Epidermal melanocyte (primary cell): ENCODE measurements at regions not wholly inside any gene's neighbourhood (a gene's known extent, or its start where the extent isn't known, plus 50 kb on each side); places are given as distances from the start of the nearest gene placed in this dataset.

Experiments
- DNase-seq: peaks from one replicate; pipeline ENCODE4 v3.0.0; 2011; ENCODE audit warnings: low spot score; ENCODE audit not compliant: insufficient read length

DNA sequence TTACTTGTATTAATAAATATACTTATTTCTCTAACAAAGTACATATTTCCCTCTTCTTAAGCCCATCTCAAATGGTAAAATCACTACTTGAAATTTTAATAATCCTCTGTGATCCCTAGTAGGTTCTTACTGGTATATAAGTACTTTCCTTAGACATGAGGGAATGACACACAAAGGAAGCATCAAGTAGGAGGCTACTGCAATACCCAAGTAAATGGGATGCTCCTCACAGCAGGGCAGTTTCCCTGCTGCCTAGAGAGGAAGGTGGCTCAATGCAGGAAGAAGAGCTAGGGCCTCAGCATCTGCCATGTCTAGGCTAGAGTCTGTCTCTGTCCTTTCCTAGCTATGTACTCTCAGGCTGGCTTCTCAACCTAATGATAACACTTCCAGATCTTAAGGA, 122.1 kb upstream of the DIPK2B start:
- DNase-seq, result no peak

DNA sequence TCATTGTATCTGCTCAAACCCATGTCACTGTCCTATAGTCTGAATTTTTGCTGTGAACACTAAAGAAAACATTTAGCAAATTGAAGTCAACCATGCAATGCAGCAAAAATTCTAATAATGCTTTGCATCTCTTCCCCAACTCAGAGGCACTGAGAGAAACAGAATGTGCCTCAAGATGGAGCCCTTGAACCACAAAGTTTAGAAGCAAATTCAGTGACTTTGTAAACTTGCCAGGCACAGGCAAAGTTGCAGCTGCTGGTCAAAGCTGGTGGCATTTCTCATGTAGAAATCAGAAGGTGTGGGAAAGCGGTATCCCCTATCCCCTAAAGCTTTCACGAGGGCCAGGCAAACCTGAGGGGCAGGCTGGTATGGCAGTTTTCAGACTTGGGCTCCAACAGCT, 121.7 kb upstream of the DIPK2B start:
- peak; percentile 18 for DNase-seq

DNA sequence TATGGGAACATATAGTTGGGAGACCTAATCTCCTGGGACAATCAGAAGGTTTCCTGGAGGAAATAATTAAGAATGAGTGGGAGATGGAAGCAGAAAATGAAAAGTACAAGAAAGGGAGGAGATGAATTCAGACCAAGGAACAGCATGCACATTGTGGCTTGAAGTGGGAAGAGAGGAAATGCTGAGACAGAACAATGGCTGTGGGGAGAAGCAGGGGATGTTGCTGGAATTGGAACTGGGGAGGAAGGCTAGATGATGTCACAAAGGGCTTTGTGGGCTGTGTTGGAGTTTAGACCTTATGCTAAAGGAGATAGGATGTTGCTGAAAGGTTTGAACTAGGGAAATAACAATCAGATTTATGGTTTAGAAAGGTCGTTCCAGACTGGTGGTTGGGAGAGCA, 119.5 kb upstream of the DIPK2B start:
- no peak for DNase-seq

DNA sequence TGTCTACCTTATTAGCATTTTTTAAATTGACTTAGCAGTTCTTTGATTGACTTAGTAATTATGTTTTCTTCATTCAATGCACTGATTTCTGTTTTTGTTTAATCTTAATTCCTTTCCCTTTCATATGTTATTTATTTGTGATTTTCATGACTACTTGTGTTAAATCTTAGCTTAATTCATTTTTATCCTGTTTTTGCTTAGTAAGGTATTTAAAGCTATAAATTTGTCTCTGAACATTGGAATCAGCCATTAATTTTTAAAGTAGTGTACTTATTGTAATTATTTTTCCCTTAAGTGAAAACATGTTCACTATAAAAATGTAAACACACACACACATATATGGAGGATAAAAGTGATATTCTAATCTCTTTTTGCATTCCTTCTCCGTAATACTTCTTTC, 109.1 kb upstream of the DIPK2B start:
- DNase-seq, result no peak

DNA sequence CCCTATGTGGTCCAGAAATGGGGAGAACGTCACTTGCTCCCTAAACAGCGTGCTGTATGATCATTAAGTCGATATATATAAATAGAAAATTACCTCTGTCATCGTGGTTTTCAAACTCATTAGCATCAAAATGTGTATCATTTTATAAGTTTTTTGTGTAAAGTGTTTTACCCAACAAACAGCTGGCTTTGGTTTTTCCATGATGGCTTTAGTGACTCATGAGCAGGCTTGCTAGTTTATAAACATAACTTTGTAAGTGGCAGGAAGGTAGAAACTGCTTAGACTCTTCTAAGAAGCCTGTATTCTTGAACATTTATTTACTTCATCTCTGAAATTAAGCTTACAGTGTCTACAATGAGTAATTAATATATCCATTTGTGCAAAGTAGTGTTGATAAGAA, 108.4 kb upstream of the DIPK2B start:
- no peak for DNase-seq

DNA sequence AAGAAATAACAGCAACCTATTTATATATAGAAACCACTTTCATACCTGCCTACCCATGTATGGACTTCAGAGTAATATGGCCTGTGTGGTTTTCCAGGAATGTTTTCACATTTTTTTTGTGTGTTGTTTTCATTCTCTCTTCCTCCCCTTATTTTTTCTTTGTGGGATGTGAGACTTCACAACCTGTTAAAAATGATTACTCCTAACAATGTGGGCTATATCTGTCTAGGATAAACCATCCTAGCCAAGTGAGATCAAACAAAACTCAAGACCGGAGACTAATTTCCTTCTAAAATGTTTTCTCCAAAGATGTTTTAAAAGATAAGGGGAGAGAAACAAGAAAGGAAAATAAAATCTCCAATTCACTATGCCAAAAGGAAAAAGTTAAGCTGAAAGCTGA, 106.1 kb upstream of the DIPK2B start:
- DNase-seq, result no peak

DNA sequence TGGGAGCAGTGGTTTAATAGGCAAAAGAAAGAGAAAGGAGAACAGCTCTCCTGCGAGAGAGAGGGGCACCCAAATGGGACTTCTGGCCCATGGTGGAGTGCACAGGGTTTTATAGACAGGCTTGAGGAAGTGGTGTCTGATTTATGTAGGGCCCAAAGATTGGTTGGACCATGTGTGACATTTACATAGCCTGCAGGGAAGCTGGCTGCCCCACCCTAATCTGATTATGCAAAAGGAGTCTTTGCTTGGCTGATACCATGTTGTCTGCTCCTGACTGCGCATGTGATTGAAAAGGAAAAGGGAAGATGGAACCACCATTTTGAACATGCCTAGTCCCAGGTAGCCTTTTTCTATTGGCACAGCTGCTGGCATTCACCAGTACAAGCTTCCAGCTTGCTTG, 100.0 kb upstream of the DIPK2B start:
- no peak for DNase-seq

DNA sequence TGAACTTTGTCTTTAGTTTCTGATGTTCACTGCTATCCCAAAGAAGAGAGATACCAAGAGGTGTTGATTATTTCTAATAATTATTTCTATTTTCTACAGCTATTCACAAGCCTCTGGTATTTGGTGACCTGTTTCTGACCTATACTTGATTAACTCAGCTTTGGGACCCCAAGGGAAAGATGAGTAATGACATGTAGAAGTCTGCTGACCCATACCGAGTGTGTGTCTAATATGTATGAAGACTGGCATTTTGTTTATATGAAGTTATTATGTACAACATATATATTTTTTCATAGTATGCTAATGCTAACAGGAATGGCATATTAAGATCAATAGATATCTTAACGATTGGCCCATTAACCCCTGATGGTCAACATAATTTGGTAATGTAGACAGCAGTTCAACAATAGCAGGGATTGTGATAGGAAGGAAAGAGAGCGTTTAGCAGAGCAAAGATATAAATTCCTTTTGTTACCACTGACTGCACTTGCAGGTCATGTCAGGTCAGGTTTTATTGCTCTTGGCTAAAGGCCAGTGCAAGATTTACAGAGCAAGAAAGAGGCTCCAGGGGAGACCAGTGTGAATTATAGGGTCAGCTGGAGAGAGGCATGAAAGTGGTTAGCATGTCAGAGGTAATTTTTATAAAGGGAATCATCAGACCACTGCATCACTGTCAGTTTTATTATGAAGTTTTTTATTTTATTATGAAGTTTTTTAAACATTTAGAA, 94.7 kb upstream of the DIPK2B start:
- no peak for DNase-seq

DNA sequence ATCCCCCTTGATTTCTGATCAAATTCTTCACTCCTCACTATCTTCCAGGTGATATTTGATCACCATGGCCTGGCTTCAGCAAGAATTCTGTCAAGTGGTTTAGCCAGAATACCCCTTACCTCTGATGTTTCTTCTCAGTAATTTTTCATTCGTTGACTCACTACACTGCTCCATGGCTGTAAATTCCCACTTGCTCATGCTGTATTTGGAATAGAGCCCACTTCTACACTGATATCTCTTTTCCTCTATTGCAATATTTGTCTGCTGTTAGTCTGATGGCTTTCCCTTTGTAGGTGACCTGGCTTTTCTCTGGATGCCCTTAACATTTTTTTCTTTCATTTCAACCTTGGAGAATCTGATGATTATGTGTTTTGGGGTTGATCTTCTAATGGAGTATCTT, 73.9 kb upstream of the DIPK2B start:
- DNase-seq, result no peak

DNA sequence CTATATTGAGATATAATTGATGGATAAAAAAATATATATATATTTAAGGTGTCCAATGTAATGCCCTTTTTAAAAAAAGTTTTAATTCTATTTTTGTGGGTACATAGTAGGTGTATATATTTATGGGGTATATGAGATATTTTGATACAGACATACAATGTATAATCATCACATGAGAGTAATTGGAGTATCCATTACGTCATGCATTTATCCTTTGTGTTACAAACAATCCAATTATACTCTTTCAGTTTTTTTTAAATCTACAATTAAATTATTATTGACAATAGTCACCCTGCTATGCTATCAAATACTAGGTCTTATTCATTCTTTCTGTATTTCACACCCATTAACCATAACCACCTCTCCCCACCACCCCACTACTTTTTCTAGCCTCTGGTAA, 66.3 kb upstream of the DIPK2B start:
- DNase-seq, result no peak

DNA sequence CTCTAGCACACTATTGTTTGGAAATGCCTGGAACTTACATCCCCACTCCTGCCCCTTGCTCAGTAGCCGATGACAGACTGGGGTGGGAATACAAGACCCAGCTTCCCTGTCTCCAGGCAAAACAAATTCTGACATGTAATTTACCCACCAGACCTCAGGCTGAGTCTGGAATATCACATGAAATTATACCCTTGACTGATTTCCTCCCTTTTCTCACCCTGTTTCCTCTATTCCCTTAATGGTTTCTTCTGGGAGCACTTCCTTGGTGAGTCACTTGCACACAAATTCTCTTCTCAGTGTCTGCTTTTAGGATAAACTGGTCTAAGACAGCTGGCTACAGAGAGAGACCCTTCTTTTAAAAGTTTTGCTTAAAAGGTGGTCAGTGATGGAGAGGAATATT, 65.8 kb upstream of the DIPK2B start:
- DNase-seq, result no peak

DNA sequence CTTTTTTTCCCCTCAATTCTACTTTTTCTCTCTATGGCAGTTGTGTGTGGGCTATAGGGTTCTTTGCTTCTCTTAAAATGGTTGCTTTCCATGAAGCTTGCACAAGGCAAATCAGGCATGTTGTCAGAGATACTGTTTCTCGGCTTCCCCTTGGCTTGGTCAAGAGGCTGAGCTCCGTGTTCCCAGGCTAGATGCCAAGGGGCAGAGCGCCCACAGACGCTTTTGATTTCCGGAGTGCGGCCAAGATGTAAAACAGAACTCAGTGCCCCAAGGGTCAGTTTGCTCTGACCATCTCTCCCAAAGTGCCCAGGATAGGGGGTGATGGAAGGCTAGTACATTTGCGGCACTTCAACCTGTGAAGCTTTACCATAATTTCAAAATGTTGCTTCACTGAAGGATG, 64.2 kb upstream of the DIPK2B start:
- DNase-seq, result no peak

DNA sequence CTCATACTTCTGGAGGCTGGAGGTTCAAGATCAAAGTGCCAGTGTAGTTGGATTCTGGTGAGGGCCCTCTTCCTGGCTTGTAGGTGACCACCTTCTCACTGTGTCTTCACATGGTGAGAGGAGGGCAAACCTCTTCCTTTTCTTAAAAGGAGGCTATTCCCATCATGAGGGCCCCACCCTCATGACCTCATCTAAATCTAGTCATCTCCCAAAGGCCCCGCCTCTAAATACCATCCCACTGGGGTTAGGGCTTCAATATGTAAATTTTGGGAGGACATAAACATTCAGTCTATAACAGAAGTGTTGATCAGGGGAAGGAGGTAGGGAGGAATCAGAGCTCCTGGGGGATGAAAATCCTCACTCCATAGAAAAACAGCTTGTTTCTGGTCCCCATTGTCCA, 60.8 kb upstream of the DIPK2B start:
- DNase-seq, result no peak

DNA sequence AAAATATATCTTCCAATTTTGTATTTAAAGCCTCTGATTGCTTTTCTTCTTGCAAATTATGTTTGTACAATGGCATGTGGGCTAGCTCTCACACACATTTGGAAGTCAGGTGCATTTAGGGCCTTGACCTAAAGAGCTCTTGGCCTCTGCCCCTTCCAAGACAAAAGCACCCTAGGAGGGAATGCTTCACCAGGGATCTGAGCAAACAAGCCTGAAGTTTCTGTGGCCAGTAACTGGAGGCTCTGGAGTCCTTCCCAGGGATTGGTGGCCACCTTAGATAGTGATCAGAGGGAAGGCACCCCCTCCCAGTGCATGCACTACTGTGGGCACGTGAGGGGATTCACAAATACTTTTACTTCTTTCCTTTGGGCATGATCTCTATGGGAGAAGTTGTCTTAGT, 60.3 kb upstream of the DIPK2B start:
- DNase-seq, result no peak

DNA sequence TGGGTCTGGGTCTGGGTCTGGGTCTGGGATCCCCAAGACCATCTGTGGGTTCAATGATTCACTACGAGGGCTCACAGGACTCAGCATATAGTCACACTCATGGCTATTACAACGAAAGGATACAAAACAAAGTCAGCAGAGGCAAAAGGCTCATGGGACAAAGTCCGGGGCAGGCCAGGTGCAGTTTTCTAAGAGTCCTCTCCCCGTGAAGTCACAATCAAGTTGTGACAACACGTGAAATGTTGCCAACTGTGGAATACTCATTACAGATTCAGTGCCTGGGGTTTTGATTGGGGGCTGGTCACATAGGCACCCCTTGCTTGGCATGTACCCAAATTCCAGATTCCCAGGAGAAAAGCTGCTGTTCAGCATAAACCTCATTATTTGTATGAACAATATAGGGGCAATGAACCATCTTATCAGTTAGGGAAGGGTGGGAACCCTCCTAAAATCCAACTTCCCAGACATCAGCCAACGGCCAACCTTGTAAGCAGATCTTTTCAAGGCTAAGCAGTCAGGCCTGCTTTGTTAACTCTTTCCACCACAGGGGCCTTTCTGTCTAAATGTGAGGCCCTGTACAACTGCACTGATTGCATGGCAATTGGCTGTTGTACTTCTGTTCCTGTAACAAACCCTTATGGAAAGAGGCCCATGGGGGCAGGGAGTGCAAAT, 58.2 kb upstream of the DIPK2B start:
- DNase-seq, result no peak
